Stimulated activated CD8-positive, alpha-beta memory T cell treated with anti-CD3 and anti-CD28 coated beads, Interleukin-4, amount 100 ng/mL, for 48 hours (primary cell): ENCODE measurements at regions not wholly inside any gene's neighbourhood (a gene's known extent, or its start where the extent isn't known, plus 50 kb on each side); places are given as distances from the start of the nearest gene placed in this dataset.
"Not testable (repeated sequence)": the region's sequence is repeated elsewhere in the genome, so short reads cannot be mapped to it uniquely, and the experiment has no call there.

Source experiments
- DNase-seq: peaks from one replicate; pipeline ENCODE4 v3.0.0-alpha.2; 2020

- DNase-seq = no peak
These were observed 204.8 kb upstream of the MEF2C start for GRCh38 chr5:89087551-89088318.

- DNase-seq = no peak
These were observed 204.1 kb upstream of the MEF2C start for GRCh38 chr5:89087128-89087527.

- DNase-seq = no peak
These were observed 203.6 kb upstream of the MEF2C start for GRCh38 chr5:89086390-89087086.

- DNase-seq = no peak
These were observed 200.8 kb upstream of the MEF2C start for GRCh38 chr5:89083791-89084190.

- no peak for DNase-seq
These were observed 198.4 kb upstream of the MEF2C start for GRCh38 chr5:89081360-89081759.

- no peak for DNase-seq
These were observed 197.6 kb upstream of the MEF2C start for GRCh38 chr5:89080467-89081116.

- no peak for DNase-seq
These were observed 190.1 kb upstream of the MEF2C start for GRCh38 chr5:89072842-89073672.

GRCh38 chr5:89071941-89072331, 189.0 kb upstream of the MEF2C start:
- no peak for DNase-seq

GRCh38 chr5:89071101-89071940, 188.3 kb upstream of the MEF2C start:
- no peak for DNase-seq

GRCh38 chr5:89069591-89069990, 186.6 kb upstream of the MEF2C start:
- no peak for DNase-seq

- DNase-seq = no peak
These were observed 184.4 kb upstream of the MEF2C start for GRCh38 chr5:89067362-89067761.

- DNase-seq = no peak
These were observed 182.9 kb upstream of the MEF2C start for GRCh38 chr5:89065919-89066318.

GRCh38 chr5:89064736-89065135, 181.8 kb upstream of the MEF2C start:
- no peak for DNase-seq

- no peak for DNase-seq
These were observed 181.1 kb upstream of the MEF2C start for GRCh38 chr5:89064054-89064453.

- DNase-seq = no peak
These were observed 177.8 kb upstream of the MEF2C start for GRCh38 chr5:89060768-89061167.

- DNase-seq = no peak
These were observed 176.3 kb upstream of the MEF2C start for GRCh38 chr5:89059274-89059673.

GRCh38 chr5:89055695-89056085, 172.7 kb upstream of the MEF2C start:
- no peak for DNase-seq

GRCh38 chr5:89055015-89055694, 172.2 kb upstream of the MEF2C start:
- no peak for DNase-seq

- no peak for DNase-seq
These were observed 170.6 kb upstream of the MEF2C start for GRCh38 chr5:89053547-89053946.

GRCh38 chr5:89050062-89050461, 167.1 kb upstream of the MEF2C start:
- not testable (repeated sequence) for DNase-seq

- no peak for DNase-seq
These were observed 164.6 kb upstream of the MEF2C start for GRCh38 chr5:89047571-89047970.

- no peak for DNase-seq
These were observed 162.2 kb upstream of the MEF2C start for GRCh38 chr5:89045216-89045615.
